Keratinocyte (primary cell): ENCODE measurements at regions not wholly inside any gene's neighbourhood (a gene's known extent, or its start where the extent isn't known, plus 50 kb on each side); places are given as distances from the start of the nearest gene placed in this dataset.

Experiments
- DNase-seq: peaks from one replicate; pipeline ENCODE4 v3.0.0-alpha.2; 2011; ENCODE audit warnings: low read depth, missing footprints, low spot score
- FAIRE-seq: peaks from 2 replicates; lab custom pipeline; 2011; peaks lifted over from hg19 to GRCh38; lab: Jason Lieb, UNC
- H2AFZ ChIP-seq: 2 replicates; pipeline ENCODE4 v1.6.0; 2012; ENCODE audit warnings: low read length, control low read depth, inconsistent platforms; ENCODE audit not compliant: control insufficient read depth
- H3K27ac ChIP-seq: 2 replicates; pipeline ENCODE4 v1.5.1; 2011; ENCODE audit warnings: low read length; ENCODE audit not compliant: control insufficient read depth, insufficient read depth
- H3K27me3 ChIP-seq: 3 replicates; pipeline ENCODE4 v1.6.0; 2011; ENCODE audit warnings: low read length; ENCODE audit not compliant: control insufficient read depth, insufficient read depth; ENCODE audit errors: extremely low read depth
- H3K36me3 ChIP-seq, 2 experiments: 2 replicates in 1 of 2; 3 replicates in 1 of 2; pipeline ENCODE4 v1.5.1; 2011; ENCODE audit warnings: low read length in 2 of 2, mild to moderate bottlenecking in 1 of 2; ENCODE audit not compliant: control insufficient read depth in 2 of 2, insufficient read depth in 2 of 2; ENCODE audit errors: extremely low read depth in 1 of 2
- H3K4me1 ChIP-seq: 3 replicates; pipeline ENCODE4 v1.5.1; 2011; ENCODE audit warnings: low read length; ENCODE audit not compliant: control insufficient read depth, insufficient read depth; ENCODE audit errors: extremely low read depth
- H3K4me2 ChIP-seq: 3 replicates; pipeline ENCODE4 v1.6.0; 2011; ENCODE audit warnings: low read depth, low read length; ENCODE audit not compliant: control insufficient read depth, insufficient read depth; ENCODE audit errors: extremely low read depth
- H3K4me3 ChIP-seq, 3 experiments: fragments of 200-600 bp in 1 of 3; sonication (generic) in 1 of 3; 2 replicates in 2 of 3; 3 replicates in 1 of 3; pipeline ENCODE4 v1.5.1; 2011 to 2016; ENCODE audit warnings: low read length in 3 of 3, mild to moderate bottlenecking in 3 of 3, control low read depth in 2 of 3, inconsistent platforms in 1 of 3, low read depth in 1 of 3, mixed read lengths in 1 of 3, mixed run types in 1 of 3, moderate library complexity in 1 of 3; ENCODE audit not compliant: control insufficient read depth in 2 of 3, insufficient read depth in 2 of 3; ENCODE audit errors: extremely low read depth in 1 of 3
- H3K79me2 ChIP-seq: 2 replicates; pipeline ENCODE4 v1.6.0; 2012; ENCODE audit warnings: low read length; ENCODE audit not compliant: control insufficient read depth, insufficient read depth
- H3K9ac ChIP-seq: 3 replicates; pipeline ENCODE4 v1.6.0; 2011; ENCODE audit warnings: low read length; ENCODE audit not compliant: control insufficient read depth, insufficient read depth; ENCODE audit errors: extremely low read depth
- H3K9me1 ChIP-seq: 3 replicates; pipeline ENCODE4 v1.6.0; 2011; ENCODE audit warnings: low read length; ENCODE audit not compliant: control insufficient read depth, insufficient read depth; ENCODE audit errors: extremely low read depth
- H3K9me3 ChIP-seq: 2 replicates; pipeline ENCODE4 v1.5.1; 2012; ENCODE audit warnings: low read depth, low read length; ENCODE audit not compliant: control insufficient read depth
- H4K20me1 ChIP-seq: 3 replicates; pipeline ENCODE4 v1.6.0; 2011; ENCODE audit warnings: low read length; ENCODE audit not compliant: control insufficient read depth, insufficient read depth; ENCODE audit errors: extremely low read depth
- CTCF ChIP-seq, 3 experiments: IDR thresholded peaks in 1 of 3; conservative IDR thresholded peaks in 1 of 3; optimal IDR thresholded peaks in 1 of 3; 2 replicates in 2 of 3; 3 replicates in 1 of 3; pipeline versions ENCODE3 to v1.5.1; 2011; ENCODE audit warnings: low read length in 3 of 3, mild to moderate bottlenecking in 3 of 3, moderate library complexity in 2 of 3, control low read depth in 1 of 3, inconsistent platforms in 1 of 3; ENCODE audit not compliant: insufficient read depth in 2 of 3; ENCODE audit errors: extremely low read depth in 1 of 3
- EZH2 ChIP-seq: IDR thresholded peaks from one replicate; pipeline ENCODE4 v1.6.1; 2012; ENCODE audit warnings: inconsistent platforms, mild to moderate bottlenecking, low read length, moderate library complexity
- dilution Hi-C: fragments of 300-500 bp; cut with MboI; formaldehyde crosslinking; loops from one replicate; pipeline ENCODE4 v1.7.0; 2020; ENCODE audit warnings: low sequenced_read_pairs; ENCODE audit not compliant: extremely low pct_ligation_motif_present

GRCh38 chr13:31060220-31060619, 101.5 kb downstream of the HSPH1 start:
- Histone ChIP-seq H3K27me3 (no peaks in the 10 kb centered on the region), H3K27ac (no peak overlapping the region), H3K4me3 (no peak overlapping the region), H3K36me3 (no peaks in the 10 kb centered on the region), H4K20me1 (no peaks in the 10 kb centered on the region), H3K79me2 (no peaks in the 10 kb centered on the region), H3K4me1 (peaks cover 9% of the 10 kb centered on the region), H3K4me2 (no peak overlapping the region), H3K9me3 (no peaks in the 10 kb centered on the region), H2AFZ (no peak overlapping the region), H3K9ac (no peak overlapping the region), H3K9me1 (no peaks in the 10 kb centered on the region)
- DNase-seq: no peak
- TF ChIP-seq CTCF (optimal IDR thresholded peaks at IDR 0.05 in 1 of 3, IDR thresholded peaks at IDR 0.05 in 1 of 3, conservative IDR thresholded peaks at IDR 0.05 in 1 of 3; ENCODE audit: extremely low read depth in 1 of 3, insufficient read depth in 2 of 3, low read length in 3 of 3): no peak
- no peak for TF ChIP-seq EZH2
- FAIRE-seq: no peak
- dilution Hi-C loops: no loop called here

- Histone ChIP-seq H3K27me3 (no peaks in the 10 kb centered on the region), H3K4me3 (no peak overlapping the region), H3K4me1 (no peaks in the 10 kb centered on the region), H3K36me3 (no peaks in the 10 kb centered on the region), H3K9me1 (no peaks in the 10 kb centered on the region), H3K79me2 (no peaks in the 10 kb centered on the region), H3K9me3 (no peaks in the 10 kb centered on the region), H3K27ac (no peak overlapping the region), H2AFZ (no peak overlapping the region), H3K9ac (no peak overlapping the region), H4K20me1 (no peaks in the 10 kb centered on the region), H3K4me2 (no peak overlapping the region)
- dilution Hi-C loops: no loop called here
- TF ChIP-seq CTCF (optimal IDR thresholded peaks at IDR 0.05 in 1 of 3, IDR thresholded peaks at IDR 0.05 in 1 of 3, conservative IDR thresholded peaks at IDR 0.05 in 1 of 3; ENCODE audit: extremely low read depth in 1 of 3, insufficient read depth in 2 of 3, low read length in 3 of 3) (no peak), EZH2 (no peak)
- FAIRE-seq (no peak), DNase-seq (no peak)
Observed at GRCh38 chr13:31057403-31058033, 104.2 kb downstream of the HSPH1 start.
